Epithelial cell of proximal tubule (primary cell): ENCODE measurements at regions not wholly inside any gene's neighbourhood (a gene's known extent, or its start where the extent isn't known, plus 50 kb on each side); places are given as distances from the start of the nearest gene placed in this dataset.

Experiments
- DNase-seq: peaks from one replicate; pipeline ENCODE4 v3.0.0-alpha.2; 2011; ENCODE audit warnings: low read depth
- H3K4me3 ChIP-seq: 2 replicates; pipeline ENCODE4 v1.5.1; 2011; ENCODE audit warnings: low read depth, mild to moderate bottlenecking, low read length
- TF ChIP-seq, protein P1 (sequence below): conservative IDR thresholded peaks from 2 replicates; pipeline ENCODE4 v1.5.1; 2012; ENCODE audit warnings: low read depth, mild to moderate bottlenecking, low read length

DNA sequence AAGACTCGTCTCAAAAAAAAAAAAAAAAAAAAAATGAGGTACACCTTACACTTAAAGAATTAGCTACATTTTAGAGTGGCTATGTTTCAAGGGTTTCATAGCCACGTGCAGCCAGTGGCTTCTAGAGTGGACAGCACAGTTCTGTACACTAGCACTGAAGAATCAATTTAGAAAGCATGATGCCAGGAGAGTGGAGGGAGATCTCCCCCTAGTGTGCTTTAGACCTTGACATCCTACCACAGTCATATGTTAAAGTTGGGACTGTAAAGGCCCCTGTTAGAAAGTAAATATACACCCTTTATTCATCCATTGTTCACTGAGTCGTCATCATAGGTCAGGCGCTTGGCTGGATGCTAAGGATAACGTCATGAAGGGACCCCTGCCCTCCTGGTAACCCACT lies 179.4 kb downstream of the QDPR start:
- TF ChIP-seq, protein P1, sequence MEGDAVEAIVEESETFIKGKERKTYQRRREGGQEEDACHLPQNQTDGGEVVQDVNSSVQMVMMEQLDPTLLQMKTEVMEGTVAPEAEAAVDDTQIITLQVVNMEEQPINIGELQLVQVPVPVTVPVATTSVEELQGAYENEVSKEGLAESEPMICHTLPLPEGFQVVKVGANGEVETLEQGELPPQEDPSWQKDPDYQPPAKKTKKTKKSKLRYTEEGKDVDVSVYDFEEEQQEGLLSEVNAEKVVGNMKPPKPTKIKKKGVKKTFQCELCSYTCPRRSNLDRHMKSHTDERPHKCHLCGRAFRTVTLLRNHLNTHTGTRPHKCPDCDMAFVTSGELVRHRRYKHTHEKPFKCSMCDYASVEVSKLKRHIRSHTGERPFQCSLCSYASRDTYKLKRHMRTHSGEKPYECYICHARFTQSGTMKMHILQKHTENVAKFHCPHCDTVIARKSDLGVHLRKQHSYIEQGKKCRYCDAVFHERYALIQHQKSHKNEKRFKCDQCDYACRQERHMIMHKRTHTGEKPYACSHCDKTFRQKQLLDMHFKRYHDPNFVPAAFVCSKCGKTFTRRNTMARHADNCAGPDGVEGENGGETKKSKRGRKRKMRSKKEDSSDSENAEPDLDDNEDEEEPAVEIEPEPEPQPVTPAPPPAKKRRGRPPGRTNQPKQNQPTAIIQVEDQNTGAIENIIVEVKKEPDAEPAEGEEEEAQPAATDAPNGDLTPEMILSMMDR = no peak
- no peak overlapping the region for H3K4me3 ChIP-seq
- no peak for DNase-seq

DNA sequence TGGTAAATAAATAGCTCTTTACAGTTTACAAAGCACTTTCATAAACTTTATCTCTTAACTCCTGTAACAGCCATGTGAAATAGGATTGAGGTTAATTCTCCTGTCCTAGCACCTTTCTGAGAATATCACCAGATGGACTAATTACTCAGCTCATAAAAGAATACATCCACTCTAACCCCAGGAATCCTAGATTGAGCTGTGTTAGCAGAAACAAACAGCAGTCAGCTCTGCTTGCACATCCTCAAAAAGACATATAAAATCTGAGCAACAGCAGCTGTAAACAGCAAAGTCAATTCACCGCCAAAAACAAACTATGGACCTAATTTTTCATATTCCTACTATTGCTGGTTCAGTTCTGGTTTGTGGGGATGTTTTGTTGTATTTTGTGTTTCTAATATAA lies 182.8 kb downstream of the QDPR start:
- TF ChIP-seq, protein P1 = no peak

DNA sequence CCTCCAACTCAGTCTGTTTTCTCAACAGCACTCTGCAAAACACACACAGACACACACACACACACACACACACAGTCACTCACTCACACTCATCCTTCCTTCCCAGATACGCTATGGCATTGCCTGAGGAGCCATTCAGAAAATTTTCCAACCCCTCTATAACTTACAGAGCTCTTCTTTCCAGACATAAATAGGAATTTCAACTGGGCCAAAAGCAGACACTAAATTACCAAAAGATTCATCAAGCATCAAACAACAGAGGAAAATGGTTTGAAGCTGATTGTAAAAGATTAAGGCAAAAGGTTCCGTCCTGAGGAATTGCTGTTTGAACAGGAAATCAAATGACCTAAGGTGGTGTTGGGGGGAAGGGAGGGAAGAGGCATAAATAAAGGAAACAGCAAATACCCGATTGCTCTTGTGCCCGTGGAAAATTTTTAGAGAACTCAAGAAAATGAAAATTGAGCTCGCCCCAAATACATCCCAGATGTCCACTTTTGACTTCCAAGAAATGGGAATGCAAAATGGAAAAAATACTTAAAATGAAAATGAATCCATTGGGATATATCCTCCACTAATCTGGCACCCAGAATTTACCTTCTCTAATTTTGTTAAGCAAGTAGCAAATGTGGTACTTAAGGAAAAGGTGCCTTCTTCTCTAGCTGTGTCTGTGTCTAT lies 183.6 kb downstream of the QDPR start:
- TF ChIP-seq, protein P1 = no peak
- no peak overlapping the region for H3K4me3 ChIP-seq
- no peak for DNase-seq

More for the DNA sequence above, 182.8 kb downstream of the QDPR start:
- H3K4me3 ChIP-seq = no peak overlapping the region
- DNase-seq = no peak

DNA sequence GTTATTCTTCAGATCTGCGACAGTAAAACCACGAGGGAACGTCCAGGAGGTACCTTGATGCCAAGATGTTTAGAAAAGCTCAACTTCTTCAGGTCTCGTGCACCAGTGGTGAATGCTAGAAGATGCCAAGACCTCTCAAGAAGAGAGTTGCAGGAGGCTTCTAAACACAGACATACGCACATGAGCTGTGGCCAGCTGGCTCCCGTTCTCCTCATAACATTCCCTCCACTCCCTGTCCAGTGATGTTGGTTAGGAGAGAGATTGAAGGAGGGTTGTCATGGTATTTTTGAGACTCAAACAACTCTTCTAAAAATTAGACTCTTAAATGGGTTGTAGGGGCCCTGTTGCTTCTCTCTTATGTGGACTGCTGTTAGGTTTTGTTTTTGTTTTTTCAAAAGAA lies 184.3 kb downstream of the QDPR start:
- TF ChIP-seq, protein P1 = no peak
- H3K4me3 ChIP-seq = no peak overlapping the region
- DNase-seq = no peak

DNA sequence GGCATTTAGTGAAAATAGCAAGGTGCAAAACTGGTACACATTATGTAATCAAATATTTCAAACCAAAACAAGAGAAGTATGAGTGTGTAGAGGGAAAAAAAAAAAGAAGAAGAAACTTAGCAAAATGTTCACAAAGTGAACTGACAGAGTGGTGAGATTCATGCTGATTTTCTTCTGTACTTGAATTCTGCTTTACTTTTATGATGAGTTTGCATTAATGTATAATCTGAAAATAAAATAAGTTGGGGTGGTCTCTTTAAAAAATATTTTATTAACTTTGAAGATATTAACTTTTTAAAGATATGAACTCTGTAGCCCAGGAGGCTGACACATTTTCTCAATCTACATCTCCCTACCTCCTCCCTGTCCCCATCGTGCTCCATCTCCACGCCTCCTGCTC lies 185.1 kb downstream of the QDPR start:
- TF ChIP-seq, protein P1 = no peak
- H3K4me3 ChIP-seq = no peak overlapping the region
- no peak for DNase-seq

DNA sequence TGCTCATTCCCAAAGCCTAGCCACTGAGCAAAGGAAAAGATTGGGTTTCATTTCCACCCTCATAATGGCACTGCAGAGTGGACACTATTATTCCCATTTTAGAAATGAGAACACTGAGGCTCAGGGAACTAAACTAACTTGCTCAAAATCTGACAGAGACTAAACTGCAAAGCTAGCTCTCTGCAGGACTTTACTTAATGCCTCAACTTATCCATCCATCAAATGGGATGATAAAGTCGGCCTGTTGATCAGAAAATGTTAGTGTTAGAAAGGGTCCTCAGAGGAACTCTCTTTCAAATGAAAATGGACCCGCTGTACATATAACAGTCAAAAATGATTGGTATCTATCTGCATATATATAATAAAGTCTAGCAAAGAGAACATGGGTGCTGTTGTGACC lies 186.8 kb downstream of the QDPR start:
- no peak for DNase-seq
- no peak overlapping the region for H3K4me3 ChIP-seq
- TF ChIP-seq, protein P1 = no peak

DNA sequence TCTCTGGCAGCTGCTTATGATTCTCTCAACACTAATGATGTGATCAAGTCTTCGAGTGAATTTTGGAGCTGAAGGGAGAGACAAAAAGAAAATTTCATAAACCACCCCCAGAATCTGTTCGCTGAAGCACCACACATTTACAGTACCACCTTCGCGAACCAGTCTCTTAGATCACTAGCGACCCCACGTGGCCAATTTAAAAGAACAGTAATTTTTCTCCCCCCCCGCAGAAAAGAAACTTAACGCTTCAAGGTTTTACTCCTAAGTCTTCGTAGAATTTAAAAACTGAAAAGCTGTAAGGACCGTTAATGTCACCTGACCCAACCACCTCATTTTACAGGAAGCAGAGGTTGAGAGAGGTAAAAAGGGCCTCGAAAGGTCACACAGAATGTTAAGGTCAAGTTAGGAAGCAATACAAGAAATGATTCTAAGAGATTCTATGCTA lies 187.5 kb downstream of the QDPR start:
- no peak for DNase-seq
- TF ChIP-seq, protein P1 = peak; percentile 75
- H3K4me3 ChIP-seq = no peak overlapping the region
